Stomach smooth muscle (tissue), 2 donors: ENCODE measurements at regions not wholly inside any gene's neighbourhood (a gene's known extent, or its start where the extent isn't known, plus 50 kb on each side); places are given as distances from the start of the nearest gene placed in this dataset.
"Not testable (repeated sequence)": the region's sequence is repeated elsewhere in the genome, so short reads cannot be mapped to it uniquely, and the experiment has no call there.

Experiments
- H3K27ac ChIP-seq: one replicate; pipeline ENCODE4 v1.7.0; 2013; ENCODE audit warnings: mild to moderate bottlenecking, low read length, inconsistent platforms
- H3K27me3 ChIP-seq, 2 donors: one replicate each; pipeline ENCODE4 v1.7.0; 2013; ENCODE audit warnings: low read length in 2 of 2; ENCODE audit not compliant: insufficient read depth in 2 of 2, control insufficient read depth in 1 of 2
- H3K36me3 ChIP-seq, 2 donors: one replicate each; pipeline ENCODE4 v1.7.0; 2013; ENCODE audit warnings: low read length in 2 of 2; ENCODE audit not compliant: control insufficient read depth in 2 of 2, insufficient read depth in 2 of 2
- H3K4me1 ChIP-seq: one replicate; pipeline ENCODE4 v1.7.0; 2013; ENCODE audit warnings: low read length; ENCODE audit not compliant: control insufficient read depth, insufficient read depth
- H3K4me3 ChIP-seq, 2 donors: one replicate each; pipeline ENCODE4 v1.7.0; 2013; ENCODE audit warnings: low read length in 2 of 2
- H3K9ac ChIP-seq, 2 donors: one replicate each; pipeline ENCODE4 v1.7.0; 2013; ENCODE audit warnings: low read length in 2 of 2, mild to moderate bottlenecking in 1 of 2
- H3K9me3 ChIP-seq, 2 donors: one replicate each; pipeline ENCODE4 v1.7.0; 2013; ENCODE audit warnings: low read length in 2 of 2; ENCODE audit not compliant: control insufficient read depth in 2 of 2
- donor health status: healthy.
- donor health status: Pancreatic carcinoma.

- no peaks in the 10 kb centered on the region for H3K4me1 ChIP-seq
- no peaks in the 10 kb centered on the region for H3K36me3 ChIP-seq
- no peak overlapping the region for H3K27ac ChIP-seq
- no peak overlapping the region for H3K9ac ChIP-seq
- no peak overlapping the region for H3K4me3 ChIP-seq
- H3K27me3 ChIP-seq: no peaks in the 10 kb centered on the region
- H3K9me3 ChIP-seq: peaks cover 0 to 4% of the 10 kb centered on the region in 2 donors
These were observed 144.4 kb upstream of the MAP3K1 start for GRCh38 chr5:56670916-56671315.

DNA sequence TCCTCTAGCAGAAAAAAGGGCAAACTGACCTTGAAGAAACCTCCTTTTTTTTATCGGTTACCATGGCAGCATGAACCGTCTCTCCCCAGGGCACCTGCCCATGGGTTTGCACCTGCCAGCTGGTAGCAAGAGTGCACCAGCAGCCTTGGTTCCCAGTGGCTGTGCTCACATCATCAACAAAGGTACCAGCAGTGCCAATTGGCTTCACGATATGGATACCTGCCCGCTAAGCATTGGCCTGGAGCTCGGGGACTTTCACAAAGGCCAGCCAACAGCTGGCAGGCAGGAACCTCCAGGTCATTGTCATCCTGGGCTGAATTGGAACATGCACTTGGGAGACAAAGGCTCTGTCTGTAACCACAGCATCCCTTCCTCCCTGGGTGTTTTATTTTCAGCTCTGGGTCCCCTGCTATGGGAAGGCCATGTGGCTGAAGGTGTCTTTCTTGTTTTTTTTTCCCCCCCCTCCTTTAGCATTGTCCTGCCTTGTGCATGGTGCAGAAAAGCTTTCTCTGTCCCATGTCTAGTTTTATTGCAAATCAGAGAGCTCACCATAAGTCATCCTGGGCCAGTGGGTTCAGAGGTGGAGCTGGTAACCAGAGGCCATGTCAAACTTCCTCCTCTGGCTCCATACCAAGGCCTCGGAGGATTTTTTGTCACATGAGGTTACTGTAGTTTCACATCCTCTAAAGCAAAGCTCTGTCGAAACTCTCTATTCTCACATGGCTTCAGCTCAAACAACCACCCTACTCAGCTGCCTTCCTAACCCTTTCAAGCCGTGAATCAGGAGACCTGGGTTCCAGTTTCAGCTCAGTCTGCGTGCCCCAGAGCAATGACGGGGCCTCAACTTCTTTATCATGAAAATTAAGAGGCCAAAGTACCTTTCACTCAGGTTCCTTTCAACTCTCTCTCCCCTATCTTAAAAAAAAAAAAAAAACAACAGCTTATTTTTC, 145.5 kb upstream of the MAP3K1 start:
- no peak overlapping the region for H3K9ac ChIP-seq
- peaks cover 0 to 4% of the 10 kb centered on the region in 2 donors for H3K9me3 ChIP-seq
- no peak overlapping the region for H3K4me3 ChIP-seq
- H3K4me1 ChIP-seq: no peaks in the 10 kb centered on the region
- H3K36me3 ChIP-seq: no peaks in the 10 kb centered on the region
- H3K27me3 ChIP-seq: no peaks in the 10 kb centered on the region
- H3K27ac ChIP-seq: no peak overlapping the region

GRCh38 chr5:56668996-56669395, 146.4 kb upstream of the MAP3K1 start:
- Histone ChIP-seq H3K27ac (no peak overlapping the region), H3K36me3 (no peaks in the 10 kb centered on the region), H3K27me3 (no peaks in the 10 kb centered on the region), H3K4me1 (no peaks in the 10 kb centered on the region), H3K9me3 (peaks cover 0 to 4% of the 10 kb centered on the region in 2 donors), H3K9ac (no peak overlapping the region), H3K4me3 (no peak overlapping the region)

DNA sequence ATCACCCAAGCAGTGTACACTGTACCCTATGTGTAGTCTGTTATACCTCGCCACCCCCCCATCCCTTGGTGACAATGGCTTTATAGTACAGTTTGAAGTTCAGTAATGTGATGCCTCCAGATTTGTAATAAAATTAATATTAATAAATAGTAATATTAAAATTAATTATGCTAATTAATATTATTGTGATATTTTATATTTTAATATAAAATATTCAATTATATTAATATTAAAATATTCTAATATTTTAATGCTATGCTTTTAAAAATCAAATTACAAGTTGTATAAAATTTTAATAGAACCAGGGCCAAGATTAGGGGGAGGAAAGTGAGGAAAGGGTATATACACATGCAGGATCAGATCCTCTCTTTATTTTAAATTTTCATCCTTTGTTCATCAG, 147.7 kb upstream of the MAP3K1 start:
- Histone ChIP-seq H3K4me1 (no peaks in the 10 kb centered on the region), H3K9ac (no peak overlapping the region), H3K27ac (no peak overlapping the region), H3K27me3 (no peaks in the 10 kb centered on the region), H3K4me3 (no peak overlapping the region), H3K36me3 (no peaks in the 10 kb centered on the region), H3K9me3 (peaks cover 0 to 4% of the 10 kb centered on the region in 2 donors)

GRCh38 chr5:56666901-56667300, 148.4 kb upstream of the MAP3K1 start:
- H3K9ac ChIP-seq: no peak overlapping the region
- H3K4me3 ChIP-seq: no peak overlapping the region
- H3K27me3 ChIP-seq: no peaks in the 10 kb centered on the region
- H3K9me3 ChIP-seq: peaks cover 0 to 4% of the 10 kb centered on the region in 2 donors
- H3K4me1 ChIP-seq: no peaks in the 10 kb centered on the region
- H3K27ac ChIP-seq: no peak overlapping the region
- H3K36me3 ChIP-seq: no peaks in the 10 kb centered on the region

- not testable (repeated sequence) for H3K27ac ChIP-seq, H3K4me3 ChIP-seq, H3K4me1 ChIP-seq, H3K9me3 ChIP-seq, H3K36me3 ChIP-seq, H3K27me3 ChIP-seq, H3K9ac ChIP-seq
These were observed 150.2 kb upstream of the MAP3K1 start for GRCh38 chr5:56665117-56665516.

DNA sequence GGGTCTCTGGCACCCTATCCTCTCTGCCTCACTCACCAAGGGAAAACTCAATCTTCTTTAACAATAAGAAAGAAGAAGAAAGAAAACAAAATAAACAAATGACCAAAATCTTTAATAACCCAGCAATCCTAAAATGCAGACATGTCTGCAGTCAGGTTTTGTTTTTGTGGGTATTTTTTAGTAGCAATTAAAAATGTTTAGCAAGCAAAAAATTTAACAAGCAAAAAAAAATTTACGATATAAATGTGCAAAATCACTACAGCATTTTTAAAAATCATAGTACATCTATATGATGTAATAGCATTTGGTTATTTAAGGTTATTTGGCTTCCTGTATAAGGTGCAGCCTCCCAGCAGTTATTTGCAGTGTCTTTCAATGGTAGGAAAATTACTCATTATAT, 151.3 kb upstream of the MAP3K1 start:
- Histone ChIP-seq H3K9me3 (peaks cover 0 to 4% of the 10 kb centered on the region in 2 donors), H3K27me3 (no peaks in the 10 kb centered on the region), H3K9ac (no peak overlapping the region), H3K4me3 (no peak overlapping the region), H3K36me3 (no peaks in the 10 kb centered on the region), H3K4me1 (no peaks in the 10 kb centered on the region), H3K27ac (no peak overlapping the region)

- Histone ChIP-seq H3K9me3 (peaks cover 0 to 4% of the 10 kb centered on the region in 2 donors), H3K4me3 (no peak overlapping the region), H3K36me3 (no peaks in the 10 kb centered on the region), H3K27me3 (no peaks in the 10 kb centered on the region), H3K9ac (no peak overlapping the region), H3K27ac (no peak overlapping the region), H3K4me1 (no peaks in the 10 kb centered on the region)
These were observed 151.8 kb upstream of the MAP3K1 start for GRCh38 chr5:56663523-56663922.

DNA sequence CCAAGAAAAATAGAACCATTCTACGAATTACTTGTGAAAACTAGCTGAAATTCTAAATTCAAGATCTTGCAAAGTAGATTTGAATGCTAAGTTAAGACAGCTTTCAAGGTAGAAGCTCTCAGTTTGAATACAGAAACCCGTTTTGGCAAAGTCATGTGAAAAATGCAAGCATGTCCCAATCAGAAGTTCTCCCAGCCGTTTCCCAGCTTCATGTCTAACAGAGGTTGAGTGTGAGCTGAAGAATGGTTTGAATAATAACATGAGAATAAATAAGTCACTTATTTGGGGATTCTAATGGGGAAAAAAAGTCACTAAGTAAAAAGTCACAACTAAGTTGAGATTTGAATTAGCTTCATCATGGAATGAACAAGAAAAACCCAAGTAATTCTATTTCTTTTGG, 152.5 kb upstream of the MAP3K1 start:
- Histone ChIP-seq H3K4me3 (no peak overlapping the region), H3K36me3 (no peaks in the 10 kb centered on the region), H3K9ac (no peak overlapping the region), H3K27ac (no peak overlapping the region), H3K4me1 (no peaks in the 10 kb centered on the region), H3K27me3 (no peaks in the 10 kb centered on the region), H3K9me3 (peaks cover 0 to 4% of the 10 kb centered on the region in 2 donors)

DNA sequence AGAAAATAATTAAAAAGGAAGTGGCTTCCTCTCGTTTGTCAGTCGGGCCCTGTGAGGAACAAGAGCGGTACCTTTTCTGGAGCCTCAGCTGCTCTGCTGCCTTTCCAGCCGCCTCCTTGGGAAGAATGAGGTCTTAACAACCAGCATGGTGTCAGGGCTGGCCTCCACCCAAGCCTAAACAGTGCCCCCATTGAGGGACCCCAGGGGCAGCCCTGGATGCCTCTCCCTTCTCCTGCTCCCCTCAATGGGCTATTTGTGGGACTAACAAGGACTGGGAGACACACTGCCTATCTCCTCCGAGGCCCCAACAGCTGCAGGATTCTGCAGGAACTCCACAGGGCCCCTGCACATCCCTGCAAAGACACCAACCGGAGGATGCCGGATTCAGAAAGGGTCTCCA, 155.4 kb upstream of the MAP3K1 start:
- Histone ChIP-seq H3K36me3 (no peaks in the 10 kb centered on the region), H3K27me3 (no peaks in the 10 kb centered on the region), H3K9ac (no peak overlapping the region), H3K4me1 (no peaks in the 10 kb centered on the region), H3K9me3 (no peaks in the 10 kb centered on the region), H3K27ac (no peak overlapping the region), H3K4me3 (no peak overlapping the region)

GRCh38 chr5:56658972-56659371, 156.4 kb upstream of the MAP3K1 start:
- H3K9me3 ChIP-seq: no peaks in the 10 kb centered on the region
- H3K27me3 ChIP-seq: no peaks in the 10 kb centered on the region
- H3K27ac ChIP-seq: no peak overlapping the region
- no peak overlapping the region for H3K4me3 ChIP-seq
- no peaks in the 10 kb centered on the region for H3K36me3 ChIP-seq
- H3K9ac ChIP-seq: no peak overlapping the region
- H3K4me1 ChIP-seq: no peaks in the 10 kb centered on the region
